ENCODE measurements at regions not wholly inside any gene's neighbourhood (a gene's known extent, or its start where the extent isn't known, plus 50 kb on each side); places are given as distances from the start of the nearest gene placed in this dataset.

- Histone ChIP-seq H3K9me3 (no peaks in the 10 kb centered on the region), H3K27me3 (replicated peaks; ENCODE audit: insufficient read depth) (no peaks in the 10 kb centered on the region), H3K4me3 (no peak overlapping the region), H3K4me1 (ENCODE audit: control insufficient read depth in 1 of 2, low read depth in 2 of 2) (no peaks in the 10 kb centered on the region), H3K36me3 (no peaks in the 10 kb centered on the region), H3K27ac (no peak overlapping the region)
- TF ChIP-seq CTCF (IDR thresholded peaks at IDR 0.05): no peak
- ATAC-seq (ENCODE audit: insufficient number of reproducible peaks, low FRiP score, low read depth) (no peak), DNase-seq (ENCODE audit: low spot score) (no peak)
Observed at GRCh38 chr16:51596247-51596646, 445.2 kb upstream of the SALL1 start.

- DNase-seq (ENCODE audit: low spot score) (no peak), ATAC-seq (ENCODE audit: insufficient number of reproducible peaks, low FRiP score, low read depth) (no peak)
- Histone ChIP-seq H3K27me3 (replicated peaks; ENCODE audit: insufficient read depth) (no peaks in the 10 kb centered on the region), H3K4me1 (ENCODE audit: control insufficient read depth in 1 of 2, low read depth in 2 of 2) (no peaks in the 10 kb centered on the region), H3K27ac (no peak overlapping the region), H3K36me3 (no peaks in the 10 kb centered on the region), H3K9me3 (no peaks in the 10 kb centered on the region), H3K4me3 (no peak overlapping the region)
- no peak for TF ChIP-seq CTCF (IDR thresholded peaks at IDR 0.05)
Observed at GRCh38 chr16:51592535-51593300, 441.6 kb upstream of the SALL1 start.

GRCh38 chr16:51592001-51592501, 441.0 kb upstream of the SALL1 start:
- Histone ChIP-seq H3K9me3 (no peaks in the 10 kb centered on the region), H3K4me1 (ENCODE audit: control insufficient read depth in 1 of 2, low read depth in 2 of 2) (no peaks in the 10 kb centered on the region), H3K36me3 (no peaks in the 10 kb centered on the region), H3K27ac (no peak overlapping the region), H3K27me3 (replicated peaks; ENCODE audit: insufficient read depth) (no peaks in the 10 kb centered on the region), H3K4me3 (no peak overlapping the region)
- DNase-seq (ENCODE audit: low spot score) (no peak), ATAC-seq (ENCODE audit: insufficient number of reproducible peaks, low FRiP score, low read depth) (no peak)
- TF ChIP-seq CTCF (IDR thresholded peaks at IDR 0.05): no peak

- ATAC-seq (ENCODE audit: insufficient number of reproducible peaks, low FRiP score, low read depth): no peak
- Histone ChIP-seq H3K4me3 (no peak overlapping the region), H3K27me3 (replicated peaks; ENCODE audit: insufficient read depth) (no peaks in the 10 kb centered on the region), H3K27ac (no peak overlapping the region), H3K36me3 (no peaks in the 10 kb centered on the region), H3K4me1 (ENCODE audit: control insufficient read depth in 1 of 2, low read depth in 2 of 2) (no peaks in the 10 kb centered on the region), H3K9me3 (no peaks in the 10 kb centered on the region)
- TF ChIP-seq CTCF (IDR thresholded peaks at IDR 0.05): no peak
- DNase-seq (ENCODE audit: low spot score): no peak
Observed at GRCh38 chr16:51591480-51591879, 440.4 kb upstream of the SALL1 start.

GRCh38 chr16:51579652-51580360, 428.7 kb upstream of the SALL1 start:
- no peaks in the 10 kb centered on the region for H3K27me3 ChIP-seq (replicated peaks; ENCODE audit: insufficient read depth)
- H3K9me3 ChIP-seq: no peaks in the 10 kb centered on the region
- ATAC-seq (ENCODE audit: insufficient number of reproducible peaks, low FRiP score, low read depth): no peak
- no peak overlapping the region for H3K4me3 ChIP-seq
- no peak overlapping the region for H3K27ac ChIP-seq
- H3K36me3 ChIP-seq: no peaks in the 10 kb centered on the region
- H3K4me1 ChIP-seq (ENCODE audit: control insufficient read depth in 1 of 2, low read depth in 2 of 2): no peaks in the 10 kb centered on the region
- no peak for DNase-seq (ENCODE audit: low spot score)
- TF ChIP-seq CTCF (IDR thresholded peaks at IDR 0.05): no peak

Measured in thoracic aorta (tissue), 2 donors.